GM20000 (cell line): ENCODE measurements at regions not wholly inside any gene's neighbourhood (a gene's known extent, or its start where the extent isn't known, plus 50 kb on each side); places are given as distances from the start of the nearest gene placed in this dataset.

Source experiments
- DNase-seq: peaks from one replicate; pipeline ENCODE4 v3.0.0; 2012; ENCODE audit warnings: low spot score
- TF ChIP-seq, protein P1 (sequence below): IDR thresholded peaks from 2 replicates; pipeline ENCODE4 v1.5.1; 2012; ENCODE audit warnings: mild to moderate bottlenecking, control low read depth; ENCODE audit errors: extremely low read depth, missing control alignments

DNA sequence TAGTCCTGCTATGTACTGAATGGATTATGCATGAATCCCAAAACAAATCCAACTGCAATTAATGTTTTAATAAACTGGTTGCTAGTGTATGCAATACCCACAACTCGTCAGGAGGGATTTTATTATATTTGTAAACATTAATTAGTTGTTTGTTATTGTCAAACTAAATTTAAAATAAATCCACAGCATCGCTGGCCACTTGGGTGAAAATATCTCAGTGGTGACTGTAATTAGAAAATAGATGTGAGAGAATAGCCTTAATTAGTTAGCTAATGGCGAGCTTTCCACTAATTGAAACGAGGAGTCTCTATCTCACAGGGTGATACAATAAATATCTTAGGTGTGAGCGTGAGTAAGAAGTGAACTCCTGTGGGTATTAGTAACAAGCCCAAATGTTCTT is 176.8 kb downstream of the LINC00237 start:
- DNase-seq = no peak
- TF ChIP-seq, protein P1, sequence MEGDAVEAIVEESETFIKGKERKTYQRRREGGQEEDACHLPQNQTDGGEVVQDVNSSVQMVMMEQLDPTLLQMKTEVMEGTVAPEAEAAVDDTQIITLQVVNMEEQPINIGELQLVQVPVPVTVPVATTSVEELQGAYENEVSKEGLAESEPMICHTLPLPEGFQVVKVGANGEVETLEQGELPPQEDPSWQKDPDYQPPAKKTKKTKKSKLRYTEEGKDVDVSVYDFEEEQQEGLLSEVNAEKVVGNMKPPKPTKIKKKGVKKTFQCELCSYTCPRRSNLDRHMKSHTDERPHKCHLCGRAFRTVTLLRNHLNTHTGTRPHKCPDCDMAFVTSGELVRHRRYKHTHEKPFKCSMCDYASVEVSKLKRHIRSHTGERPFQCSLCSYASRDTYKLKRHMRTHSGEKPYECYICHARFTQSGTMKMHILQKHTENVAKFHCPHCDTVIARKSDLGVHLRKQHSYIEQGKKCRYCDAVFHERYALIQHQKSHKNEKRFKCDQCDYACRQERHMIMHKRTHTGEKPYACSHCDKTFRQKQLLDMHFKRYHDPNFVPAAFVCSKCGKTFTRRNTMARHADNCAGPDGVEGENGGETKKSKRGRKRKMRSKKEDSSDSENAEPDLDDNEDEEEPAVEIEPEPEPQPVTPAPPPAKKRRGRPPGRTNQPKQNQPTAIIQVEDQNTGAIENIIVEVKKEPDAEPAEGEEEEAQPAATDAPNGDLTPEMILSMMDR = no peak

DNA sequence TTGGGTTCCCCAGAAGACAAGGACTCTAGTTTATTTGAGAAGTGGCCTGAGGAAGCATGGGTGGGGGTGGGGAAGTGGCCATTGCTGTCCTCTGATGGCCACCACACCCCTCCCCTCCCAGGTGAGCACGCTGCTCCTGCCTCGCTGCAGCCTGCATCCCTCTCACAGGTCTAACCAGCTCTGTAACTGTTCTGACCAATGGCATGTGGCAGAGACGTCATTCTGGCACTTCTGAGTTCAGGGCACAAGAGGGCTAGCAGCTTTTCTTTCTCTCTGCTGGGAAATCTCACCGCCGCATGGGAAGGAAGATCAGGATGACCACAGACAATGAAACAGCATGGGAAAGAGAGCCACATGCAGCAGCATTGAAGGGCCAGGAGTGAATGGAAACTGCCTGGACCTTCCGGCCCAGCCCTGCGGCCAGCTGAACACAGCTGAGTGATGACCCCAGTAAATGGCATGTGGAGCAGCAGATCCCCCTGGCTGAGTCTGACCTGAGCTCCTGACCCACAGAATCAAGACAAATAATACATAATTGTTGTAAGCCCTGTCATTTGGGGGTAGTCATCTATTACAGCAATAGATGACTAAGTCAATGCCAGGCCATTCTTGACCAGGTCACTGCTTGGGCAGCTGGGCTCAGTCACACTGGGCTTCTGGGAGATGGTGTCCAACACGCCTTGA is 179.8 kb downstream of the LINC00237 start:
- TF ChIP-seq, protein P1 = no peak
- DNase-seq = no peak

DNA sequence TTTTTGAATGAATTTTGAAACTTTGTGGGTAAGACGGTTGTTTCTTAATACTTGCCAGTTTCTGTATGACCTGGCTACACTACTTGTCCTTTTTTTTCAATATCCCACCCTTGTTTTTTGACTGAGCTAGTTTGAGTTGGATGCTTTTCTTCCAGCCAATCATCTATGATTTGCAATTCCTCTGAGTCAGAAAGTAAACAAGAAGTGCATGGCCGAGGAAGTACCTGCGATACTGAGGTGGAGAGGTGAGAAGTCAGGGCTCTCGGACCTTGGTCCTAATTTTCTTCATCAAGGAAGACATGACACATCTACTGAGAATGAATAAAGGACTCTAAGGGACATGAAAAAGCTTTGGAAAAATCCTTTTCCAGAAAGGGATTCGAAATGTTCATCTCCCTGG is 185.7 kb downstream of the LINC00237 start:
- TF ChIP-seq, protein P1 = no peak
- DNase-seq = no peak

DNA sequence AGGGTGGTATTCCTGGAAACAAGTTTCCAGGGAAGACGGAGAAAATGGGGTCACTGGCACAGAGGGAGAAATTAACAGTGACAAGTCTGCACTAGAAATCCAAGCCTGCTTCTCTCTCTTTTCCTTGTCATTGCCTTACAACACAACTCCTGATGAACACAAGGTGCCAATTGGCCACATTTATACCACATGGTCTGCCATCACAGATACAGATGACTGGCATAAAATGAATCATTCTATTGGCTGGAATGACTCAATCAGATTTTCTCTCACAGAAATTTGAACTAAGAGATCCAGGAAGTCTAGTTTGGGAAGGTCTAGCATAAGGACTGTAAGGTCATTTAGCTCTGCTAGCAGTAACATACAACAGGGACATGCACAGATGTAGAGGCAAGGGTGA is 190.3 kb downstream of the LINC00237 start:
- DNase-seq = no peak
- TF ChIP-seq, protein P1 = no peak

DNA sequence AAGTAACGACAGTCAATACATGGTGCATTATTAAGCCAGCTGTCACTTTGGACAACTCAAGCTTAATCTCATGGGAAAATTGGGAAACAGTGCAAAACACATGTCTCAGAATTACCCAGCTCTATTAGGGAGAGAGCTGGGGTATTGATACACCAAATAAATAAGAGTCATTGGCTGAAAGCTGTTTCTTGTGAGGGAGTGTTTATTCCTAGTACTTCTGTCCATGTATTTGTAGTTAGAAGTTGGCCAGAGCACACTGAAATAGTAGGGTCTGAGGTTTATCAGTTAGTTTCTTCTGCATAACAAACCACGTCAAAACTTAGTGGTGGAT is 192.0 kb upstream of the RALGAPA2 start:
- TF ChIP-seq, protein P1 = no peak
- DNase-seq = no peak

DNA sequence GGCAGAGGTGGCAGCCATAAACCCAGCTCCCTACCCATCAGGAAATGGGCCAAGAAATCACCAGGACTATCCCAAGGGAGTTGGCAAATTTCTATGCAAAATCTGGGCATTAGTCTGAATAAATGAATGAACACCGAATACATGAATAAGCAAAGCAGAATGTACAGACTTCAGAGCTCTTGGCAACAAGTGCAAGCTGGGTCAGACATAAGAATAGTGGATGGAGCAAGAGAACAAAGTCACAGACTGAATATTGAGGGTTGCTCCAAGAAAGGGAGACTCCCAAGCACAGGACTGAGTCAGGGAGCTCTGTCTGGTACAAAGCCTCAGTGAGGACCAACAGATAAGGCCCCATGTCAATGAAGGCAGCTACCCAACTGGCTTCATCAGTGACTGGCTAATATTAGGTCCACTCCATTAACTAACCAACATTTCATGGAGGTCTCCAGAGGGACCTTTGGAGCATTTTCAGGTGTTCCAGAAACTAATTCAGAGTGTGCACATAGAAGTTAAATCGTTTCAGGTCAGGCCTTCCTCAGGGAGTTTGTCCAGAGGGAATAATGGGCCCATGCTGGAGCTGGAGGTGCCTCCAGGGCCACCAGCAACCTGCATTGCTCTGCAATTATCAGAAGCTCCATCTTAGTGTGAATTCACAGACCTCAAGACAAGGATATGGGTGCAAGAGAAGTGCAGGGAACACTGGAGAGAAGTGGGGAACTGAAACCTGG is 191.5 kb upstream of the RALGAPA2 start:
- TF ChIP-seq, protein P1 = no peak
- DNase-seq = no peak

DNA sequence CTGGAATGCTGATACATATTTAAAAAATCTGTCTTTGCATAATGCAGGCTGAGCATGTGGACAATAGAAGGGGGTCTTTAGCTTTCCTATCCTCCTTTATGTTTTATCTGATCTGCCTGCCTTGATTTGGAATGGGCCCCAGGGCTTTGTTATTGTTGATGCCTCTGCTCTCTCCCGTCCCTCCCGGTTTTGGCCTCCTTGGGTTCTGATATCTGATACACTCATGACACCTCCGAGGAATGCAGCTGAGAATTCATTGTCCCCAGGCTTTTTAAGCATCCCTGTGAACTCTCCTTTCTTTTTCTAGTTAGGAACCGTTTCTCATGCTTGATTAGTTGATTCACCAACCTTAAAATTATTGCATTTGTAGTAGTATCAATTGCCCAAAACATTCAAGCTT is 185.5 kb upstream of the RALGAPA2 start:
- DNase-seq = no peak
- TF ChIP-seq, protein P1 = no peak
